Caco-2 (cell line): ENCODE measurements at regions not wholly inside any gene's neighbourhood (a gene's known extent, or its start where the extent isn't known, plus 50 kb on each side); places are given as distances from the start of the nearest gene placed in this dataset.

Experiments used
- BruUV-seq: library from RNA; stranded (reverse); fragments of 400-500 nt; replicated peaks from 2 replicates; lab custom pipeline; 2021; lab: Mats Ljungman, UMichigan
- CTCF ChIA-PET: fragments of 300-600 bp; sonication (Branson Sonifier 250); formaldehyde crosslinking; loops from one replicate; lab custom pipeline; 2022; ENCODE audit warnings: antibody characterized with exemption; lab: Charles Lee
- POLR2A ChIA-PET: fragments of 300-600 bp; sonication (Branson Sonifier 250); formaldehyde crosslinking; loops from one replicate; lab custom pipeline; 2022; ENCODE audit warnings: antibody characterized with exemption; lab: Charles Lee
- DNase-seq, 2 experiments: peaks; one replicate each; pipeline versions ENCODE4 v3.0.0 to v3.0.0-alpha.2; 2020 to 2022
- H3K27me3 ChIP-seq: replicated peaks from 2 replicates; pipeline ENCODE4 v1.6.0; 2011; ENCODE audit warnings: low read length; ENCODE audit not compliant: control insufficient read depth, insufficient read depth
- H3K36me3 ChIP-seq: 2 replicates; pipeline ENCODE4 v1.5.1; 2011; ENCODE audit warnings: low read length; ENCODE audit not compliant: control insufficient read depth, insufficient read depth
- H3K4me1 ChIP-seq: fragments of 250-450 bp; sonication (Bioruptor Pico); 2 replicates; pipeline ENCODE4 v1.5.1; 2020; ENCODE audit warnings: mild to moderate bottlenecking
- H3K4me3 ChIP-seq: 2 replicates; pipeline ENCODE4 v1.5.1; 2011; ENCODE audit warnings: low read depth, mild to moderate bottlenecking, control low read depth, low read length
- H3K9me3 ChIP-seq: fragments of 250-450 bp; sonication (Bioruptor Pico); 2 replicates; pipeline ENCODE4 v1.5.1; 2020; ENCODE audit warnings: mild to moderate bottlenecking, moderate library complexity
- H3K27ac Mint-ChIP-seq: one replicate; pipeline ENCODE4 v1.8.0; 2022; ENCODE audit warnings: mixed read lengths; ENCODE audit not compliant: unreplicated experiment
- H3K27me3 Mint-ChIP-seq: one replicate; pipeline ENCODE4 v1.8.0; 2022; ENCODE audit warnings: mixed read lengths; ENCODE audit not compliant: insufficient read depth, unreplicated experiment
- H3K36me3 Mint-ChIP-seq: one replicate; pipeline ENCODE4 v1.8.0; 2022; ENCODE audit warnings: mild to moderate bottlenecking, mixed read lengths; ENCODE audit not compliant: insufficient read depth, unreplicated experiment
- H3K4me1 Mint-ChIP-seq: one replicate; pipeline ENCODE4 v1.8.0; 2022; ENCODE audit warnings: low read depth, mixed read lengths; ENCODE audit not compliant: unreplicated experiment
- H3K4me3 Mint-ChIP-seq: one replicate; pipeline ENCODE4 v1.8.0; 2022; ENCODE audit warnings: mild to moderate bottlenecking, moderate library complexity, mixed read lengths; ENCODE audit not compliant: unreplicated experiment
- H3K9me3 Mint-ChIP-seq: one replicate; pipeline ENCODE4 v1.8.0; 2022; ENCODE audit warnings: mixed read lengths; ENCODE audit not compliant: unreplicated experiment
- intact Hi-C: fragments of 100-400 bp; cut with micrococcal nuclease; formaldehyde crosslinking; loops from one replicate; pipeline ENCODE4 v1.10.0; 2022; ENCODE audit not compliant: unreplicated experiment
- TF ChIP-seq, protein P1 (sequence below), 2 experiments: fragments of 200-600 bp in 1 of 2; IDR thresholded peaks; 1 replicate in 1 of 2; 2 replicates in 1 of 2; pipeline versions ENCODE4 v1.5.1 to v1.8.0; 2011 to 2022; ENCODE audit warnings: antibody characterized with exemption in 1 of 2, control low read depth in 1 of 2, inconsistent platforms in 1 of 2, low read depth in 1 of 2, low read length in 1 of 2, mild to moderate bottlenecking in 1 of 2, moderate library complexity in 1 of 2; ENCODE audit not compliant: insufficient read depth in 1 of 2, severe bottlenecking in 1 of 2, unreplicated experiment in 1 of 2

DNA sequence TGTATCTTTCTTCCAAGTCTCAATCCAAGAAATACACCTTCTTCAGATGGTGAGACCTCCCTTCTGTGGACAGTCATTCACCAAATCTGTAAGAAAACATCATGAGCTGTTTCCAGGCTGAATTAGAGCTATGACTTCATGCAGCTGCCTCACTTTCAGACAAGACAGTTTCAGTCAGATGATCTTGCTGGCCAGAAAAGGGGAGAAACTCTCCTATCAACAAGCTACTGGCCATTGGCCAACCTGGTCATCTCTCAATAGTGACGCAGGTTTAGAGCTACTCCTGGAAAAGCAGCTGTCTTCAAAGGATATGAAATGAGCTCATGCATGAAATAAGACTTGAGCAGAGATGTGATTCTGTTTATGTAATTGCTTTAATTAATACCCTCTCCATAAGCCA lies 69.6 kb upstream of the NDP start:
- Histone ChIP-seq H3K27me3 (no peaks in the 10 kb centered on the region), H3K4me1 (no peaks in the 10 kb centered on the region), H3K9me3 (no peaks in the 10 kb centered on the region), H3K4me3 (no peak overlapping the region), H3K36me3 (no peaks in the 10 kb centered on the region)
- Mint-ChIP-seq H3K27me3 (no peaks in the 10 kb centered on the region), H3K27ac (no peak overlapping the region), H3K4me1 (no peaks in the 10 kb centered on the region), H3K9me3 (no peaks in the 10 kb centered on the region), H3K4me3 (no peak overlapping the region), H3K36me3 (no peaks in the 10 kb centered on the region)
- POLR2A ChIA-PET, result no interaction called here
- CTCF ChIA-PET, result no interaction called here
- BruUV-seq, result no TSS peak
- TF ChIP-seq, protein P1, sequence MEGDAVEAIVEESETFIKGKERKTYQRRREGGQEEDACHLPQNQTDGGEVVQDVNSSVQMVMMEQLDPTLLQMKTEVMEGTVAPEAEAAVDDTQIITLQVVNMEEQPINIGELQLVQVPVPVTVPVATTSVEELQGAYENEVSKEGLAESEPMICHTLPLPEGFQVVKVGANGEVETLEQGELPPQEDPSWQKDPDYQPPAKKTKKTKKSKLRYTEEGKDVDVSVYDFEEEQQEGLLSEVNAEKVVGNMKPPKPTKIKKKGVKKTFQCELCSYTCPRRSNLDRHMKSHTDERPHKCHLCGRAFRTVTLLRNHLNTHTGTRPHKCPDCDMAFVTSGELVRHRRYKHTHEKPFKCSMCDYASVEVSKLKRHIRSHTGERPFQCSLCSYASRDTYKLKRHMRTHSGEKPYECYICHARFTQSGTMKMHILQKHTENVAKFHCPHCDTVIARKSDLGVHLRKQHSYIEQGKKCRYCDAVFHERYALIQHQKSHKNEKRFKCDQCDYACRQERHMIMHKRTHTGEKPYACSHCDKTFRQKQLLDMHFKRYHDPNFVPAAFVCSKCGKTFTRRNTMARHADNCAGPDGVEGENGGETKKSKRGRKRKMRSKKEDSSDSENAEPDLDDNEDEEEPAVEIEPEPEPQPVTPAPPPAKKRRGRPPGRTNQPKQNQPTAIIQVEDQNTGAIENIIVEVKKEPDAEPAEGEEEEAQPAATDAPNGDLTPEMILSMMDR (IDR thresholded peaks at IDR 0.05; ENCODE audit: insufficient read depth in 1 of 2, low read depth in 1 of 2, low read length in 1 of 2, severe bottlenecking in 1 of 2, unreplicated experiment in 1 of 2), result no peak
- intact Hi-C loops, result no loop called here
- no peak for DNase-seq

DNA sequence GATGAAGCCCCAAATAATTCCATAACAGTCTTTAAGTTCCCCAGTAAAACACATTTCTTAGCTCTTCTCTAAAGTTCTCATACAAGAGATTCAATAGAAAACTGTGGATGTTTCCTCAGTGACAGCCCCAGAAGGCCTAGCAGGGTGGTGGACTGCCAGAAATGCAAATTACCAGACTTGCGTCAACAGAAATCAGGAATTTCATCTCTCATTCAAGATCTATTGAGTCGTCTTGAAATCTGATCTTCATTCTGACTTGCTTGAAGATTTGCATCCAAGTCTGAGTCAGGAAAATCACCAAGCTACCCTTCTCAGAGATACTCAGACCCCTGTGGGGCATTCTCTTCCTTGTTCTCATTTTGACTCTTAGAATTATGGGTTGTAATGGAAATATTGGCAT lies 68.9 kb upstream of the NDP start:
- DNase-seq, result no peak
- no peak overlapping the region for H3K4me3 ChIP-seq
- intact Hi-C loops, result no loop called here
- POLR2A ChIA-PET, result no interaction called here
- TF ChIP-seq, protein P1 (IDR thresholded peaks at IDR 0.05; ENCODE audit: insufficient read depth in 1 of 2, low read depth in 1 of 2, low read length in 1 of 2, severe bottlenecking in 1 of 2, unreplicated experiment in 1 of 2), result no peak
- CTCF ChIA-PET, result no interaction called here
- no peaks in the 10 kb centered on the region for H3K4me1 ChIP-seq
- no TSS peak for BruUV-seq
- Mint-ChIP-seq H3K27me3 (no peaks in the 10 kb centered on the region), H3K4me1 (no peaks in the 10 kb centered on the region), H3K27ac (no peak overlapping the region), H3K9me3 (no peaks in the 10 kb centered on the region), H3K36me3 (no peaks in the 10 kb centered on the region), H3K4me3 (no peak overlapping the region)
- H3K9me3 ChIP-seq, result no peaks in the 10 kb centered on the region
- H3K27me3 ChIP-seq, result no peaks in the 10 kb centered on the region
- no peaks in the 10 kb centered on the region for H3K36me3 ChIP-seq

DNA sequence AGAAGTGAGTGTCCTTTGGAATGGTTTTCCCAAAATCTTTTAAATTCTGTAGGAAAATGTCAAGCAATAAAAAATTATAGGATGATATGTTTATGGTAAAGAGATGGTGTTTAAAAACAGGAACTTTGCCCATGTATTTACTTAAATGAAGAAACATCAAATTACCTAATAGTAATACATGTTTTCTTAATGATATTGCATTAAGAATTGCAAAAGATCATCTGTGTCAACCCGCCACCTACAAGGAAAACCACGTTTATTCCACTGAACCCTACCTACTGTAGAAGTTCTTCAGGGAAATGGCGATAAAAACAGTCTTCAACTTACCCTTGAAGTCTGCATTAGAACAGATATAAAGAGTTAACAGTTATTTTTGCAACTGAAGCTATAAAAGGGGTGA lies 67.2 kb upstream of the NDP start:
- Histone ChIP-seq H3K9me3 (no peaks in the 10 kb centered on the region), H3K36me3 (no peaks in the 10 kb centered on the region), H3K27me3 (no peaks in the 10 kb centered on the region), H3K4me3 (no peak overlapping the region), H3K4me1 (no peaks in the 10 kb centered on the region)
- Mint-ChIP-seq H3K36me3 (no peaks in the 10 kb centered on the region), H3K9me3 (no peaks in the 10 kb centered on the region), H3K27ac (no peak overlapping the region), H3K4me1 (no peaks in the 10 kb centered on the region), H3K27me3 (no peaks in the 10 kb centered on the region), H3K4me3 (no peak overlapping the region)
- DNase-seq, result no peak
- ChIA-PET POLR2A (no interaction called here), CTCF (no interaction called here)
- TF ChIP-seq, protein P1 (IDR thresholded peaks at IDR 0.05; ENCODE audit: insufficient read depth in 1 of 2, low read depth in 1 of 2, low read length in 1 of 2, severe bottlenecking in 1 of 2, unreplicated experiment in 1 of 2), result no peak
- no TSS peak for BruUV-seq
- intact Hi-C loops, result no loop called here
